ENCODE measurements at regions not wholly inside any gene's neighbourhood (a gene's known extent, or its start where the extent isn't known, plus 50 kb on each side); places are given as distances from the start of the nearest gene placed in this dataset.
"Not testable (repeated sequence)": the region's sequence is repeated elsewhere in the genome, so short reads cannot be mapped to it uniquely, and the experiment has no call there.

GRCh38 chr7:150000780-150001599, 127.2 kb downstream of the ATP6V0E2 start:
- TF ChIP-seq CTCF (conservative IDR thresholded peaks at IDR 0.05); ZFX (IDR thresholded peaks at IDR 0.05): not testable (repeated sequence)
